RCC 7860 (cell line): ENCODE measurements at regions not wholly inside any gene's neighbourhood (a gene's known extent, or its start where the extent isn't known, plus 50 kb on each side); places are given as distances from the start of the nearest gene placed in this dataset.

Experiments used
- DNase-seq: peaks from one replicate; pipeline ENCODE4 v3.0.0-alpha.2; 2015; ENCODE audit warnings: low spot score
- FAIRE-seq: peaks from 2 replicates; lab custom pipeline; 2012; peaks lifted over from hg19 to GRCh38; lab: Jason Lieb, UNC

- no peak for DNase-seq
- FAIRE-seq = no peak
Observed at GRCh38 chr18:38963943-38964660, 1398.5 kb upstream of the CELF4 start.

- DNase-seq = no peak
- FAIRE-seq = no peak
Observed at GRCh38 chr18:38961880-38962279, 1396.3 kb upstream of the CELF4 start.

GRCh38 chr18:38957736-38958135 is 1392.1 kb upstream of the CELF4 start:
- FAIRE-seq = no peak
- no peak for DNase-seq

- DNase-seq (no peak), FAIRE-seq (no peak)
Observed at GRCh38 chr18:38956068-38956467, 1390.5 kb upstream of the CELF4 start.

- FAIRE-seq = no peak
Observed at GRCh38 chr18:38951633-38952032, 1386.0 kb upstream of the CELF4 start.

GRCh38 chr18:38948436-38948835 is 1382.8 kb upstream of the CELF4 start:
- FAIRE-seq (no peak), DNase-seq (no peak)

More at GRCh38 chr18:38951633-38952032, 1386.0 kb upstream of the CELF4 start:
- DNase-seq = no peak

- FAIRE-seq = no peak
- DNase-seq = no peak
Observed at GRCh38 chr18:38944446-38945024, 1378.9 kb upstream of the CELF4 start.

- no peak for DNase-seq
- no peak for FAIRE-seq
Observed at GRCh38 chr18:38941711-38942561, 1376.3 kb upstream of the CELF4 start.

GRCh38 chr18:38940863-38941531 is 1375.4 kb upstream of the CELF4 start:
- DNase-seq (peak; percentile 98), FAIRE-seq (peak; percentile 97)

GRCh38 chr18:38940475-38940862 is 1374.9 kb upstream of the CELF4 start:
- DNase-seq (no peak), FAIRE-seq (no peak)

GRCh38 chr18:38933910-38934510 is 1368.4 kb upstream of the CELF4 start:
- peak; percentile 65 for FAIRE-seq
- DNase-seq = no peak

- DNase-seq (no peak), FAIRE-seq (peak; percentile 7)
Observed at GRCh38 chr18:38933322-38933721, 1367.7 kb upstream of the CELF4 start.

GRCh38 chr18:38932752-38933151 is 1367.2 kb upstream of the CELF4 start:
- FAIRE-seq = no peak
- no peak for DNase-seq

- DNase-seq (no peak), FAIRE-seq (no peak)
Observed at GRCh38 chr18:38931754-38932050, 1366.1 kb upstream of the CELF4 start.

- FAIRE-seq (no peak), DNase-seq (no peak)
Observed at GRCh38 chr18:38930881-38931753, 1365.5 kb upstream of the CELF4 start.

GRCh38 chr18:38923540-38923939 is 1357.9 kb upstream of the CELF4 start:
- FAIRE-seq = no peak
- no peak for DNase-seq

GRCh38 chr18:38923126-38923525 is 1357.5 kb upstream of the CELF4 start:
- FAIRE-seq = no peak
- DNase-seq = no peak

- no peak for DNase-seq
- no peak for FAIRE-seq
Observed at GRCh38 chr18:38909972-38910371, 1344.4 kb upstream of the CELF4 start.

- FAIRE-seq (no peak), DNase-seq (no peak)
Observed at GRCh38 chr18:38902796-38903195, 1337.2 kb upstream of the CELF4 start.

GRCh38 chr18:38900445-38900844 is 1334.8 kb upstream of the CELF4 start:
- DNase-seq (no peak), FAIRE-seq (no peak)
